Kasumi-1 (cell line): ENCODE measurements at regions not wholly inside any gene's neighbourhood (a gene's known extent, or its start where the extent isn't known, plus 50 kb on each side); places are given as distances from the start of the nearest gene placed in this dataset.
"Not testable (repeated sequence)": the region's sequence is repeated elsewhere in the genome, so short reads cannot be mapped to it uniquely, and the experiment has no call there.

Source experiments
- DNase-seq, 2 experiments: peaks; one replicate each; lab custom pipeline; 2025; lab: John Stamatoyannopoulos, UW

GRCh38 chr5:103377638-103378037 is 119.1 kb downstream of the MACIR start:
- DNase-seq: not testable (repeated sequence)

- no peak for DNase-seq
Measured at GRCh38 chr5:103375863-103376591, 117.5 kb downstream of the MACIR start.

- DNase-seq: no peak
Measured at GRCh38 chr5:103375350-103375749, 116.8 kb downstream of the MACIR start.

- DNase-seq: no peak
Measured at GRCh38 chr5:103374473-103374963, 116.0 kb downstream of the MACIR start.

- DNase-seq: no peak
Measured at GRCh38 chr5:103373597-103374472, 115.3 kb downstream of the MACIR start.

DNA sequence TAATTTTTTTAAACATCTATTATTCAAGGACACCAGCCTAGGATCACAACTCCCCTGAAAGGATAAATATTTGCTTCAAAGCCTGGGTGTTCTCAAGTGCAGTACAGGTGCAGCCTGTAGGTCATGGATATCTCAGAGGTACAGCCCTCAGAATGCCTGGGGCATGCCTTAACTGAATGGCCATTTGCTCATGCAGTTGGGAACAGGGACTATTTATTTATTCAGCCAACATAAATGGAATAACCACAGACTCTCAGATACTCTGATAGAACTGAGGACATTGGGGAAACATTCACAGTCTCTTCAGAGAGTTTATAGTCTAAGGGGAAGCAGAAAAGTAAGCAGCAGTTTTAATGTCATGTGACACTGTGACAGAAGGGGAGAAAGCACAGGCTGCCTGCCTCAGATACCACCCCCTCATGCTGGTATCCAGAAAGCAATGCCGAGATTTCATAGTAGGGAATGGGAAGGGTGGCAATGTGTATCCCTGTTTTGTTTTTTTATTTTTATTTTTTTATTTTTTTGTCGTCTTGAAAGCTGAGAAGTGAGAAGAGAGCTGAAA is 112.6 kb downstream of the MACIR start:
- DNase-seq: no peak

GRCh38 chr5:103369125-103370120 is 110.9 kb downstream of the MACIR start:
- DNase-seq: no peak

DNA sequence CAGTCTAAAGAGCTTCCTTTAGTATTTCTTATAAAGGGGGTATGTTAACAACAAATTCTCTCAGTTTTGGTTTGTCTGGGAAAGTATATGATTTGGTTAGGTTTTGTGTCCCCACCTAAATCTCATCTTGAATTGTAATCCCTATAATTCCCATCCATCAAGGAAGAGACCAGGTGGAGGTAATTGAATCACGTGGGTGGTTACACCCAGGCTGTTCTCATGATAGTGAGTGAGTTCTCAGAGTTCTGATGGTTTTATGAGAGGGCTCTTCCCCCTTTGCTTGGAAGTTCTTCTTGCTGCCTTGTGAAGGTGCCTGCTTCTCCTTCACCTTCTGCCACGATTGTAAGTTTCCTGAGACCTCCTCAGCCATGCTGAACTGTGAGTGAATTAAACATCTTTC is 109.1 kb downstream of the MACIR start:
- no peak for DNase-seq

GRCh38 chr5:103366918-103367549 is 108.5 kb downstream of the MACIR start:
- DNase-seq: no peak

DNA sequence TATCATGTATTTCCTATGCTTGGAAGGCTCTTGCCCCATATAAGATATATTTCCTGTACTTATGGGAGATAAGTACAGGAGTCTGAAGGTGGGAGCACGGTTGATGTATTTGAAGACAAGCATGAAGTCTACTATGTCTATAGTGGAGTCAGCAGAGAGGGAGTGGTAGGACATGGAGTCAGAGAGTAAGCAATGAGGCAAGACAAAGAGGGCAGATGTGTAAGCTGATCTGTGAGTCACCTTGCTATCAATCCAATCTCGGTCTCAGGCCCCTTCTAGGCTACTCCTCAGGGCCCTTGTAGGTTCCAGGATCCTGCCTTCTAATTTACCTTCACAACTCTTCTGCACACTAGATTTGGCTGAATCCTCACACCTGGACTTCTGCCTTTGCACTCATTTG is 105.5 kb downstream of the MACIR start:
- DNase-seq: no peak

DNA sequence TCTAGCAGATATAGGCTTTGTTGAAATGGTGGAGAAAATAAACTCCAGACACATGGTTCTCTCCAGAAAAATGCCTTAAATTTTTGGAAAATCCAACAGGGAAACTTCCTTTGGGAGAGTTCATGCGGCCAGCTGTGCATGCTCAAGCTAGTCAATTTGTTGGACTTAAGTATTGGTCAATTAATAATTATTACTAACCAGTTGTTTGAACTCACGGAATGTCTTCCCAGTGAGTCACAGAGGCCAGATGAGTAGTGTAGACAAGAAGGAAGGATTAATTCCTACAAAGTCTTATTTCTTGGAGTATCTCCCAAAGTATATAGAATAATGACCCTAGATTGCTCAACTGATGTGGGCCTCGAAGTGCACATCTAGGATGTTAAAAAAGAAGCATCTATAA is 103.6 kb downstream of the MACIR start:
- no peak for DNase-seq

- DNase-seq: no peak
Measured at GRCh38 chr5:103360475-103360874, 101.9 kb downstream of the MACIR start.

DNA sequence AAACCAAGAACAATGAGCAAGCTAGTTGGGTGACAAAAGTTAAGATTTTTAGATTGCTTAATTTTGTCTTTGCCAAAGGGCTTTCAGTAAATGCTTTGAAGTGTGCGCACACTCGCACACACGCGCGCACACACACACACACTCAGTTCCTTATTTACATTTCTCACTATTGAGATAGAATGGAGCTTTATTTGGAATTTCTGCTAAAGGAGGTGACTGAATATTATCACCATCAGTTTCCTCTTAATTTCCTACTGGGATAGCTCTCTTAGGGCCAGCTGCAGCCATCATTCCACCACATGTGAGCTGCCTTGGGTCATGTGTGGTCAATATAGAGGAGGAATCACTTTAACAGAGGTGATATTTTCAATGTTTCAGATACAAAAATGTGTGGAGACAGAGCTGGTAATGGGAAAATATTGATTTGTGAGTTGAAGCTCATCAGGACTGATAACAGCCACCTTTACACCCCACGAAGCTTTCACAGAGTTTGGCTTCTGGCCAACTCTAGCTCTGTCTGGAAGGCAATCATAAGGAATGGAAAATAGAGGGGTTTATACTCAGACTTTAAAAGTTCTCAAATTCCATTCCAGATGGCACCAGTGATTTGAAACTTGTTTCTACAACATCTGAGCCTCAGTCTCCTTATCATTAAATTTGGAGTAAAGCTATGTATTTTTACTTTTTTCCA is 99.9 kb downstream of the MACIR start:
- no peak for DNase-seq

- no peak for DNase-seq
Measured at GRCh38 chr5:103357636-103358035, 99.1 kb downstream of the MACIR start.

GRCh38 chr5:103356350-103357091 is 98.0 kb downstream of the MACIR start:
- no peak for DNase-seq

GRCh38 chr5:103355579-103355978 is 97.0 kb downstream of the MACIR start:
- no peak for DNase-seq

- DNase-seq: no peak
Measured at GRCh38 chr5:103354446-103354845, 95.9 kb downstream of the MACIR start.

- DNase-seq: peak in 1 of 2 experiments; percentile 10
Measured at GRCh38 chr5:103353581-103353980, 95.0 kb downstream of the MACIR start.

DNA sequence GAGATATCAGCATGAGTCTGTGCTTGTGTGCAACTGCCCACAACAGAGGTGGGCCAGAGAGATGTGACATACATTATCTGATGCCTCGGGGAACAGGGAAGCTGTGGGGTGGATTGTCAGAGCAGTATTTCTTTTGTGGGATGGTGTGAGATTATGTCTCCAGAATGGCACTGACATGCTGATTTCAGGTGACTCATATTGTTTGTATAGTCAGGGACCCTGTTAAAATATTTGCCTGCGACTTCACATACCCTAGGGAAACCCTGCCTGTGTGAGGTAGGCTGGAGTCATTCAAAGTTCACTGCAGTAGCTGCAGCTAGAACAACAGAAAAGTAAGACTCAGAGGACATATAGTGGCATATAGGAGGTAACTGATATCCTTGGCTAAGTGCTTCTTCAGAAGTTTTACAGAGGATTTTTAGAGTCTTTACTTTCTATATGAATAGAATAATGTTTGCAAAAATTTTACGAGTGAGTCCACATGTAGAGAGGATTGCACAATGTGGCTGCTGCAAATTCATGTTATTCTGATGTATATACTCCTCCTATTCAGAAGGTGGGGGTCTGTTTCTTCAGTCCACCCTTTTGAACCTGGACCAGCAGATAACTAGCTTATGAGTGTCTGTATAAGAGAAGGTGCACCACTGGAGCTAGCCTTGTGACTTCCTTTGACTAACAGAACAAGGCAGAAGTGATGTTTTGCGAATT is 89.3 kb downstream of the MACIR start:
- no peak for DNase-seq
